Suprapubic skin (tissue), 3 donors: ENCODE measurements at regions not wholly inside any gene's neighbourhood (a gene's known extent, or its start where the extent isn't known, plus 50 kb on each side); places are given as distances from the start of the nearest gene placed in this dataset.

Source experiments
- CTCF ChIP-seq, 2 donors: fragments of 200-600 bp in 1 of 2; fragments of 450-650 bp in 1 of 2; sonication (generic) in 1 of 2; IDR thresholded peaks; one replicate each; pipeline ENCODE4 v1.5.1; 2016 to 2019; ENCODE audit warnings: antibody characterized with exemption in 2 of 2, mild to moderate bottlenecking in 1 of 2, moderate library complexity in 1 of 2
- POLR2A ChIP-seq, 2 donors: fragments of 450-650 bp; IDR thresholded peaks; one replicate each; pipeline ENCODE4 v1.6.1; 2017; ENCODE audit warnings: antibody characterized with exemption in 2 of 2, mild to moderate bottlenecking in 2 of 2, moderate library complexity in 2 of 2

- TF ChIP-seq POLR2A (IDR thresholded peaks at IDR 0.05) (no peak), CTCF (IDR thresholded peaks at IDR 0.05) (no peak)
Measured at GRCh38 chr3:86737517-86737916, 253.4 kb downstream of the VGLL3 start.
